Mesodermal cell (in vitro differentiated cells): ENCODE measurements at regions not wholly inside any gene's neighbourhood (a gene's known extent, or its start where the extent isn't known, plus 50 kb on each side); places are given as distances from the start of the nearest gene placed in this dataset.

Source experiments
- H3K27ac ChIP-seq: 2 replicates; pipeline ENCODE4 v1.7.0; 2013; ENCODE audit warnings: mild to moderate bottlenecking, low read depth, low read length, moderate library complexity; ENCODE audit not compliant: severe bottlenecking
- H3K36me3 ChIP-seq: 2 replicates; pipeline ENCODE4 v1.7.1; 2013; ENCODE audit warnings: mild to moderate bottlenecking, low read length, moderate library complexity; ENCODE audit not compliant: control insufficient read depth, insufficient read depth
- H3K4me1 ChIP-seq: one replicate; pipeline ENCODE4 v1.7.1; 2013; ENCODE audit warnings: mild to moderate bottlenecking, low read length; ENCODE audit not compliant: insufficient read depth, control insufficient read depth, poor library complexity, severe bottlenecking
- H3K4me3 ChIP-seq: 2 replicates; pipeline ENCODE4 v1.7.0; 2013; ENCODE audit warnings: low read length, control low read depth, mild to moderate bottlenecking; ENCODE audit not compliant: insufficient read depth, poor library complexity, severe bottlenecking; ENCODE audit errors: extremely low read depth
- H3K9me3 ChIP-seq: 2 replicates; pipeline ENCODE4 v1.7.1; 2013; ENCODE audit warnings: mild to moderate bottlenecking, low read length, moderate library complexity; ENCODE audit not compliant: control insufficient read depth
- WGBS, 2 experiments: methylation state at CpG; one replicate each; pipeline ENCODE4 v1.1.5; 2013; ENCODE audit warnings: missing lambda C conversion rate in 2 of 2; ENCODE audit not compliant: insufficient coverage in 2 of 2; 5-methylcytosine and 5-hydroxymethylcytosine counted together

GRCh38 chr7:68691261-68692216, 906.7 kb upstream of the AUTS2 start:
- Histone ChIP-seq H3K4me3 (no peak overlapping the region), H3K4me1 (peaks cover 2% of the 10 kb centered on the region), H3K36me3 (no peaks in the 10 kb centered on the region), H3K27ac (no peak overlapping the region), H3K9me3 (peaks cover 11% of the 10 kb centered on the region)
- 80 to 90% methylated on average over 9 to 10 of the region's 12 CpGs for WGBS, 2 experiments

GRCh38 chr7:68692511-68692910, 905.8 kb upstream of the AUTS2 start:
- H3K4me1 ChIP-seq, result peaks cover 2% of the 10 kb centered on the region
- no peak overlapping the region for H3K27ac ChIP-seq
- no peaks in the 10 kb centered on the region for H3K36me3 ChIP-seq
- 92 to 100% methylated on average over 2 of the region's 4 CpGs for WGBS, 2 experiments
- H3K4me3 ChIP-seq, result no peak overlapping the region
- peaks cover 11% of the 10 kb centered on the region for H3K9me3 ChIP-seq

DNA sequence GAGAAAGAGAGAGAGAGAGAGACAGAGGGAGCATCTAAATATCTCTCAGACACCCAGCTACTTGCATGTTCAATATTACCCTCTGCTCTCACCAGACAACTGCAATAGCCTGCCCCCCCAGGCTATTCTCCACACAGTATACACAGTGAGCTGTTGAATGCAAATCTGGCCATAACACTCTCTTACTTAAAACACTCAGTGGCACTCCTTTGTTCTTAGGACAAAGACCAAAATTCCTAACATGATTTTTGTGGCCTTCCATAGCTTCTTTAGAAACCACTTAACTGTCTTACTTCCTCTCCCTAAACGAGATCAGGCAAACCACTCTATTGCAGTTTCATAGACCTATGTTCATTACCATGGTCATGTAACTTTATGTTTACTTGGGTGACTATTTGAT, 903.6 kb upstream of the AUTS2 start:
- H3K27ac ChIP-seq, result no peak overlapping the region
- no peaks in the 10 kb centered on the region for H3K36me3 ChIP-seq
- no CpG with 5 or more reads among the region's 1 CpG for WGBS, 2 experiments
- H3K4me3 ChIP-seq, result no peak overlapping the region
- H3K4me1 ChIP-seq, result peaks cover 9% of the 10 kb centered on the region
- peaks cover 11% of the 10 kb centered on the region for H3K9me3 ChIP-seq

DNA sequence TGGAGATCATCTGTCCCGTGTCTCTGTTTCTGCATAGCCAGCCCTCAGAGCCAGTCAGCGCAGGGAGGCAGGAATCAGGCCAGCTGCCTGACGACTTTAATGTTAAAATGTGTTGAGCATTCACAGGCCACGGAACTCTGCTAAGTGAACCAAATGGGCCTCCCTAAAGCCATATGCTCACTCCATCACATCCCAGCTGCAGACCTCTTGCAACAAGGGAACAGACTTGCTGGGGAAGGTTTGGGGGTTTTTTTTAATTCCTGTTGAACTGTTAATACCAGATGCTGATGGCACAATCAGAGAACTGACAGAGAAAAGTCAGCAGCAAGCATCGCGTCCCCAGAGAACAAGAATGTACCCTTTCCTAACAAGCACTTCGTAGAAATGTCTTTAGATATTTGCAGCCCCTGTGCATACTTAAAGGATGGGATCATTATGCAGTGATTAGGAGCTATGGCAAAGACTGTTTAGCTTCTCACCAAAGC, 900.4 kb upstream of the AUTS2 start:
- WGBS, 2 experiments, result 85 to 90% methylated on average over 2 to 3 of the region's 7 CpGs
- no peak overlapping the region for H3K27ac ChIP-seq
- H3K36me3 ChIP-seq, result no peaks in the 10 kb centered on the region
- H3K9me3 ChIP-seq, result peaks cover 11% of the 10 kb centered on the region
- peaks cover 9% of the 10 kb centered on the region for H3K4me1 ChIP-seq
- no peak overlapping the region for H3K4me3 ChIP-seq

GRCh38 chr7:68699090-68699711, 899.1 kb upstream of the AUTS2 start:
- H3K27ac ChIP-seq, result peak overlapping the region; percentile 51
- peaks cover 9% of the 10 kb centered on the region for H3K4me1 ChIP-seq
- H3K9me3 ChIP-seq, result peaks cover 8% of the 10 kb centered on the region
- WGBS, 2 experiments, result 50 to 65% methylated on average over 2 of the region's 6 CpGs
- no peak overlapping the region for H3K4me3 ChIP-seq
- no peaks in the 10 kb centered on the region for H3K36me3 ChIP-seq

DNA sequence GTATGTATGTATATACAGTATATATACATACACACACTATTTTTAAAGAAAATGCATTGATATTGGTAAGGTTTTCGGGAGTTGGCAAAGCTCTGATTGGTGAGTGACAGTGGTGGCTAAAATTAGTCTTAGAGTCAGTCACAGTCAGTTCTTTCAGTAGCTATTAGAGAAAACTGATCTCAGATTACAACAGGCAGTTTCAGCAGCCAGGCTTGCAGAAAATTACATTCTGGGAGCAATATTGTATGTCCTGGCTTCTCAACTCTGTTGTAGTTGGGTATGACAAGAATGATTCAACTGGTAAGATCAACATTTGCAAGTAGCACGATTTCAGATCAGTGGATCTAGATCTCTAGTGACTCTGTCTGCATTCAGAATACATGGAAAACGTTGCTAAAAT, 897.9 kb upstream of the AUTS2 start:
- WGBS, 2 experiments, result 100% methylated on average over 1 of the region's 3 CpGs
- Histone ChIP-seq H3K27ac (no peak overlapping the region), H3K4me1 (peaks cover 9% of the 10 kb centered on the region), H3K9me3 (peaks cover 5% of the 10 kb centered on the region), H3K4me3 (no peak overlapping the region), H3K36me3 (no peaks in the 10 kb centered on the region)

DNA sequence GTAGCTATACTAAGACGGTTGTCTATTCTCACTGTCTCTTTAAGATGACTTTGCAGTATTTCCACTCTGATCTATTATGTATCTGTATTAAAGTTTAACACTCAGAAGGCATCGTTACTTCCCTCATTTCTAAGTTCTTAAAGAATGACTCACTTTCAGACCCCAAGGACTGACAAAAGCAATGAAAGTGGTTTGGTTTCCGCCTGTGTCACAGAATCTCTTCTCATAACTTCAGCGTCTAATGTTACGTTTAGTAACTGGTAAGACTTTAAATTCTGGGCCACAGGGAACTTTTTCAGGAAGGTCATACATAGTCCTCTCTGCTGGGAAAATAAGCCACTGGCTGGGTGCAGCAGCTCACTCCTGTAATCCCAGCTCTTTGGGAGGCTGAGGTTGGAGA, 892.0 kb upstream of the AUTS2 start:
- Histone ChIP-seq H3K4me1 (no peaks in the 10 kb centered on the region), H3K27ac (peak overlapping the region; percentile 13), H3K9me3 (no peaks in the 10 kb centered on the region), H3K4me3 (no peak overlapping the region), H3K36me3 (no peaks in the 10 kb centered on the region)
- 90 to 93% methylated on average over 2 to 4 of the region's 5 CpGs for WGBS, 2 experiments

DNA sequence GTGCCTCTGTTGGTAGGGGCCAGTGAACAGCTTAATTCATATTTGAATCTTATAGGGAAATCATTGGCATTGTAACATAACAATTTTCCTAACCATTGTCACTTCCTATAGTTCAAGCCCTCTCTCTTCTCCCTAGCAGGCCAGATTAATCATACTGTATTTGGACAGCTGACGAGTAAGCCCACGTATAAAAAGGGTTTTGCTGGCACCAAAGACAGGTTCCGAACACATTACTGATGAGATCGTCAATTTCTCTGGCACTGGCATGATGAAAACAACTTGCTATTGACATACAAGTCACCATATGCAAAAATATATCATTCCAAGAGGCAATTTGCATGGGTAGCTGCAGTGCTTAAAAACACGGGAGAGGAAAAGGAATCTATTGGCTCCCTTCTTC, 891.1 kb upstream of the AUTS2 start:
- 87 to 93% methylated on average over 4 to 5 of the region's 5 CpGs for WGBS, 2 experiments
- H3K27ac ChIP-seq, result no peak overlapping the region
- H3K36me3 ChIP-seq, result no peaks in the 10 kb centered on the region
- no peaks in the 10 kb centered on the region for H3K9me3 ChIP-seq
- H3K4me3 ChIP-seq, result no peak overlapping the region
- no peaks in the 10 kb centered on the region for H3K4me1 ChIP-seq

GRCh38 chr7:68707958-68708357, 890.3 kb upstream of the AUTS2 start:
- Histone ChIP-seq H3K36me3 (no peaks in the 10 kb centered on the region), H3K4me1 (no peaks in the 10 kb centered on the region), H3K9me3 (no peaks in the 10 kb centered on the region), H3K27ac (no peak overlapping the region), H3K4me3 (no peak overlapping the region)
- 97% methylated on average over 3 of the region's 6 CpGs; no CpG with 5 or more reads in 1 of the 2 experiments for WGBS, 2 experiments

DNA sequence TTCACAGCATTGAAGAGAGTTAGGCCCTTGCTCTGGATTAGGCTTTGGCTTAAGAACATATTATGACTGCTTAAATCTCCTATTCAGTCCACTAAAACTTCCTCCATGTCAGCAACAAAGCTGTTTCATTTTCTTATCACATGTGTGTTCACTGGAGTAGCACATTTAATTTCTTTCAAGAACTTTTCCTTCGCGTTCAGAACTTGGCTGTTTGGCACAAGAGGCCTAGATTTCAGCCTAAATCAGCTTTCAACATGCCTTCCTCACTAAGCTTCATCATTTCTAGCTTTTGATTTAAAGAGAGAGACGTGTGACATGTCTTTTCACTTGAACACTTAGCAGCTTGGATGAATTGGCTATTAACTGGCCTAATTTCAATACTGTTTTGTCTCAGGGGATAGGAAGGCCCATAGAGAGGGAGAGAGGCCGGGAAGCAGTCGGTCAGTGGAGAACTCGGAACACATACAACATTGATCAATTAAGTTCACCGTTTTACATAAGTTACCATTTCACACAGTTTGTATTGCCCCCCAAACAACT, 885.2 kb upstream of the AUTS2 start:
- WGBS, 2 experiments, result 90 to 100% methylated on average over 3 to 7 of the region's 7 CpGs
- Histone ChIP-seq H3K36me3 (no peaks in the 10 kb centered on the region), H3K9me3 (no peaks in the 10 kb centered on the region)

More for the DNA sequence above, 885.2 kb upstream of the AUTS2 start:
- Histone ChIP-seq H3K4me3 (no peak overlapping the region), H3K27ac (no peak overlapping the region), H3K4me1 (no peaks in the 10 kb centered on the region)
